SK-N-SH (cell line): ENCODE measurements at regions not wholly inside any gene's neighbourhood (a gene's known extent, or its start where the extent isn't known, plus 50 kb on each side); places are given as distances from the start of the nearest gene placed in this dataset.

Experiments used
- CHD2 ChIP-seq: fragments of 150-350 bp; IDR thresholded peaks from 2 replicates; pipeline ENCODE4 v1.6.1; 2018; ENCODE audit warnings: low read length; ENCODE audit not compliant: partially characterized antibody
- CTCF ChIP-seq: fragments of 200-600 bp; sonication (generic); IDR thresholded peaks from 2 replicates; pipeline ENCODE4 v1.6.1; 2017; ENCODE audit warnings: antibody characterized with exemption, mild to moderate bottlenecking, moderate library complexity
- ELF1 ChIP-seq: IDR thresholded peaks from 2 replicates; pipeline ENCODE4 v1.4.0; 2012
- EP300 ChIP-seq, 2 experiments: IDR thresholded peaks; 2 replicates each; pipeline versions ENCODE4 v1.4.0 to v1.6.1; 2012; ENCODE audit warnings: borderline replicate concordance in 1 of 2, low read depth in 1 of 2, low read length in 1 of 2
- EZH2phosphoT487 ChIP-seq: fragments of 200-600 bp; sonication (generic); IDR thresholded peaks from 2 replicates; pipeline ENCODE4 v1.6.1; 2017; ENCODE audit warnings: low read depth, mixed run types, mild to moderate bottlenecking, antibody characterized with exemption, moderate library complexity, borderline replicate concordance
- FOXJ3 ChIP-seq: sonication (generic); formaldehyde crosslinking; IDR thresholded peaks from 2 replicates; pipeline ENCODE4 v1.5.1; 2020; ENCODE audit warnings: mild to moderate bottlenecking, missing genetic modification reagents
- FOXM1 ChIP-seq: IDR thresholded peaks from 2 replicates; pipeline ENCODE4 v1.4.0; 2012; ENCODE audit warnings: low read depth, mild to moderate bottlenecking
- GATA2 ChIP-seq: sonication (generic); formaldehyde crosslinking; IDR thresholded peaks from 2 replicates; pipeline ENCODE4 v1.5.0; 2020; ENCODE audit warnings: mild to moderate bottlenecking, missing genetic modification reagents
- POLR2AphosphoS5 ChIP-seq: IDR thresholded peaks from 2 replicates; pipeline ENCODE4 v1.6.1; 2012; ENCODE audit warnings: low read depth, low read length
- REST ChIP-seq: IDR thresholded peaks from 2 replicates; pipeline ENCODE4 v1.6.1; 2012; ENCODE audit warnings: mild to moderate bottlenecking, low read depth, low read length, moderate library complexity
- SIN3A ChIP-seq: IDR thresholded peaks from 2 replicates; pipeline ENCODE4 v1.6.1; 2012; ENCODE audit warnings: low read depth, mild to moderate bottlenecking, low read length, moderate library complexity, borderline replicate concordance
- SMC3 ChIP-seq: IDR thresholded peaks from 2 replicates; pipeline ENCODE4 v1.6.1; 2012; ENCODE audit warnings: low read depth, low read length, improper control_type of control experiment
- USF1 ChIP-seq: IDR thresholded peaks from 2 replicates; pipeline ENCODE4 v1.4.0; 2012; ENCODE audit warnings: low read depth, borderline replicate concordance
- YY1 ChIP-seq: IDR thresholded peaks from 2 replicates; pipeline ENCODE4 v1.4.0; 2012; ENCODE audit warnings: low read depth, mild to moderate bottlenecking

GRCh38 chr10:63884426-63884825 lies 363.2 kb downstream of the REEP3 start:
- TF ChIP-seq CTCF (no peak), USF1 (no peak), EP300 (IDR thresholded peaks at IDR 0.05; ENCODE audit: borderline replicate concordance in 1 of 2, low read depth in 1 of 2, low read length in 1 of 2) (no peak), FOXJ3 (CRISPR knock-in tag) (no peak), FOXM1 (no peak), CHD2 (no peak), EZH2phosphoT487 (no peak), POLR2AphosphoS5 (no peak), GATA2 (no peak), YY1 (no peak), SIN3A (no peak), ELF1 (no peak), REST (no peak), SMC3 (no peak)
